ENCODE measurements at regions not wholly inside any gene's neighbourhood (a gene's known extent, or its start where the extent isn't known, plus 50 kb on each side); places are given as distances from the start of the nearest gene placed in this dataset.

GRCh38 chr18:78799382-78800089 lies 180.1 kb upstream of the SALL3 start:
- TF ChIP-seq, protein P1, sequence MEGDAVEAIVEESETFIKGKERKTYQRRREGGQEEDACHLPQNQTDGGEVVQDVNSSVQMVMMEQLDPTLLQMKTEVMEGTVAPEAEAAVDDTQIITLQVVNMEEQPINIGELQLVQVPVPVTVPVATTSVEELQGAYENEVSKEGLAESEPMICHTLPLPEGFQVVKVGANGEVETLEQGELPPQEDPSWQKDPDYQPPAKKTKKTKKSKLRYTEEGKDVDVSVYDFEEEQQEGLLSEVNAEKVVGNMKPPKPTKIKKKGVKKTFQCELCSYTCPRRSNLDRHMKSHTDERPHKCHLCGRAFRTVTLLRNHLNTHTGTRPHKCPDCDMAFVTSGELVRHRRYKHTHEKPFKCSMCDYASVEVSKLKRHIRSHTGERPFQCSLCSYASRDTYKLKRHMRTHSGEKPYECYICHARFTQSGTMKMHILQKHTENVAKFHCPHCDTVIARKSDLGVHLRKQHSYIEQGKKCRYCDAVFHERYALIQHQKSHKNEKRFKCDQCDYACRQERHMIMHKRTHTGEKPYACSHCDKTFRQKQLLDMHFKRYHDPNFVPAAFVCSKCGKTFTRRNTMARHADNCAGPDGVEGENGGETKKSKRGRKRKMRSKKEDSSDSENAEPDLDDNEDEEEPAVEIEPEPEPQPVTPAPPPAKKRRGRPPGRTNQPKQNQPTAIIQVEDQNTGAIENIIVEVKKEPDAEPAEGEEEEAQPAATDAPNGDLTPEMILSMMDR (IDR thresholded peaks at IDR 0.05): no peak
- TF ChIP-seq EP300 (IDR thresholded peaks at IDR 0.05) (no peak), POLR2A (IDR thresholded peaks at IDR 0.05) (no peak)

Data from sigmoid colon (tissue), 4 donors.